RCC 7860 (cell line): ENCODE measurements at regions not wholly inside any gene's neighbourhood (a gene's known extent, or its start where the extent isn't known, plus 50 kb on each side); places are given as distances from the start of the nearest gene placed in this dataset.
"Not testable (repeated sequence)": the region's sequence is repeated elsewhere in the genome, so short reads cannot be mapped to it uniquely, and the experiment has no call there.

Experiments used
- DNase-seq: peaks from one replicate; pipeline ENCODE4 v3.0.0-alpha.2; 2015; ENCODE audit warnings: low spot score
- FAIRE-seq: peaks from 2 replicates; lab custom pipeline; 2012; peaks lifted over from hg19 to GRCh38; lab: Jason Lieb, UNC

DNA sequence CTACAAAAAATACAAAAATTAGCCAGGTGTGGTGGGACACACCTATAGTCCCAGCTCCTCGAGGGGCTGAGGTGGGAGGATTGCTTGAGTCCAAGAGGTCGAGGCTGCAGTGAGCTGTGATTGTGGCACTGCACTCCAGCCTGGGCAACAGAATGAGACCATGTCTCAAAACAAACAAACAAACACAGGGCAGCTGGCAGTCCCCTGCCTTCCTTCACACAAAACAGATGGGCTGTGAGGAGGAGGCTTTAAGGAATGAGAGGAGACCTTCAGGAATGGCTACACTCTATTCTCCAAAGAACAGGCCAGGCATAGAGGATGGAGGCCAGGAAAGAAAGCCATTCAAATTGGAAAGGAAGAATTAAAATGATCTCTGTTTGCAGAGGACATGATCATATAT is 65.6 kb upstream of the MAML3 start:
- FAIRE-seq = no peak

GRCh38 chr4:140219070-140219469 is 65.1 kb upstream of the MAML3 start:
- FAIRE-seq, DNase-seq: not testable (repeated sequence)

More for the DNA sequence above, 65.6 kb upstream of the MAML3 start:
- DNase-seq = no peak

GRCh38 chr4:140213749-140214148 is 59.8 kb upstream of the MAML3 start:
- FAIRE-seq (no peak), DNase-seq (no peak)

DNA sequence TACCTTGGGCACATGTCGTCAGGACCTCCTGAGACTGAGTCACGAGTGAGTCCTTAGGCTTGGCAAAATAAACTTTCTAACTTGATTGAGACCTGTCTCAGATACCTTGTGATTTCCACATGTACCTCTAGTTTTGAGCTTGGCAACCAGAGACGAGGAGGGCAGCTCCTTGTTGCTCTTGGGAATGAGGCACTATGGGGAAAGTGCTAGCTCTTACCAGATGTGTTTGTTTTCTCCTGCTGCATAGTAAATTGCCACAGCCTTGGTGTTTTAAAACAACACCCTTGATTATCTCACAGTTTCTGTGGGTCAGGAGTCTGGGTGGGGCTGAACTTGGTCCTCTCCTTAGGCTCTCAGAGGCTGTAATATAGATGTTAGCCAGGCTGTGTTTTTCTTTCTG is 59.1 kb upstream of the MAML3 start:
- FAIRE-seq = no peak
- no peak for DNase-seq

DNA sequence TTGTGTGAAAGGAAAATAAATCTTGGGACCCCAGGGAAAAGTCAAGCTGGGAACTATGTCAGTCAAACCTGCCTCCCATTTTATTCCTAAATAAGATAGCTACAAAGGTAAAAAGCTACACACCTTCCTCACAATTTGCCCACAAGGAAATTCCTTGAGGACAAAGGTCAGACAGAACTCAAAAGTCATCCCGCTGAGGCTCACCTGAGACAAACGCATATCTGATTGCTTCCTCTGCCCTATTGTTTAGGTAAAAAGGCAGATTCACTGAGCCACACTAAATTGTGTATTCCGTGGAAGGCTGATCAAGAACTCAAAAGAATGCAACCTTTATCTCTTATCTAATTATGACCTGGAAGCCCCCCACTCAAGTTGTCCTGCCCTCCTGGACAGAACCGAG is 58.7 kb upstream of the MAML3 start:
- DNase-seq = no peak
- FAIRE-seq = no peak

GRCh38 chr4:140212194-140212593 is 58.2 kb upstream of the MAML3 start:
- DNase-seq = no peak
- FAIRE-seq = no peak

DNA sequence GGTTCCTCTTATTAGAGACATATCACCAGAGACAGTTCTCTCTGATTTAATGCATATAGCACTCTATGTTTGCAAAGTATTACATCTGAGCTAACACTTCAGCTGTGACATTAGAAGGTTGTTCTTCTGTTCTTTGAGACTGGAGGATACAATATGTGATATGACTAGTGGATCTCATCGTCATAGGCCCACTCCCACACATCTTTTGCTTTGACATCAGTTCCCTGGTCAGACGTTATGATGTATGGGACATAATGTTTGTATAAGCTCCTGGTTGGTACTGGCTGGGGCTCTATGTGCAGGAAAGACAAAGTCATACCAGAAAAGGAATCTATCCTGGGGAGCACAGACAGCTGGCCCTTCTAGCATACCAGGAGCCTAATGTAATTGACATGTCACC is 57.7 kb upstream of the MAML3 start:
- FAIRE-seq (no peak), DNase-seq (no peak)

GRCh38 chr4:140211161-140211560 is 57.2 kb upstream of the MAML3 start:
- no peak for DNase-seq
- FAIRE-seq = no peak

DNA sequence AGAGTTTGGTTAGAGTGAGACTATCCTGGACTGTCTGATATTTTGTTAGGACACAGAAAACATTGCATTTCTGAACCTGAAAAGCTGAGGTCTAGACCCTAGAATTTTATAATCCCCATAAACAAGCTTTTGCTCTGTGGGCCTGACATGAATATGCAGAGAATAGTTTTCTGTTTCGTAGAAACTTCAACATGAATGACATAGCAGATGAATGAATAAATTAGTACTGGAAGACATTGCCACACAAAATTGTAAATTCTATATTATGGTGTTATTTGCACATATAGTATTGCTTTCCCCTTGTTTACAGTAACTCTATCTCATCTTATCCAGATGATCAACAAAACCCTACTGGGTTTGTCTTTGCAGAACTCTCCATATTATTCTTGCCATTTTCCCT is 54.9 kb upstream of the MAML3 start:
- DNase-seq (no peak), FAIRE-seq (no peak)
